GM21528 (cell line): ENCODE measurements at regions not wholly inside any gene's neighbourhood (a gene's known extent, or its start where the extent isn't known, plus 50 kb on each side); places are given as distances from the start of the nearest gene placed in this dataset.
"Not testable (repeated sequence)": the region's sequence is repeated elsewhere in the genome, so short reads cannot be mapped to it uniquely, and the experiment has no call there.

Experiments
- ATAC-seq: cut with Tn5 transposase; IDR thresholded peaks from one replicate; pipeline ENCODE4 v1.9.1; 2021; ENCODE audit warnings: mild to moderate bottlenecking, moderate library complexity; ENCODE audit not compliant: unreplicated experiment, low FRiP score

DNA sequence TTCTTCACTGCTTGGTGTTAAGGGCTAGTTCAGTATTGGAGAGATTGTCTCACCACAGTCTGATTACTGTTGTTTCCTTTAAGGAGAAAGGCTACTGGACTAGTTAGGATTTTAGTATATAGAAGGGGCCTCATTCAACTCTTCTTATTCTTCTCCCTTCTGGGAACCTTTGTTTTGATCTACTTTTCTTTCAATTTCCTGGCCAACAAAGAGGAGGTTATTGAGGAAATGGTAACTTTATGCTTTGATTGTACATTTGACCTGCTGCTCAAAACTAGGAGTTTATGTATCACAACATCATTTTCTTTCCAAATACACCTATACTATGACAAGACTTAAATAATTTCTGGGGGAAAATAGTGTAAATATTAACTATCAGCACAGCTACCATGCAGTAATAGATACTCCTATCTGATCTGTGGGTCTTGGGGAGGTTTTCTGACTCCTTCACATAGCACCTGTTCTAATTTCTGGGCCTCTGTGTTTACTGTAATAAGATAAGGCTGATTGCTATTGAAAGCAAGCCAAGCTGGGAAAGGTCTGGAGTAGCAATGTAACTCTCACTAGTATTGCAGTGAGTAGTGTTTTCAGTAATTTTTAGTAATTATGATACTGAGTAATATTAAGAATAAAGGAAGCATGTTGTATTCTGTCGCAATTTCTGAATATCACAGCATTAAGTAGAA, 395.3 kb downstream of the NUP35 start:
- no peak for ATAC-seq

- ATAC-seq, result no peak
Observed at GRCh38 chr2:183521911-183522310, 397.7 kb downstream of the NUP35 start.

- no peak for ATAC-seq
Observed at GRCh38 chr2:183522489-183523266, 398.4 kb downstream of the NUP35 start.

- ATAC-seq, result peak; percentile 74
Observed at GRCh38 chr2:183530333-183530901, 406.2 kb downstream of the NUP35 start.

- ATAC-seq, result no peak
Observed at GRCh38 chr2:183532514-183532913, 408.3 kb downstream of the NUP35 start.

- no peak for ATAC-seq
Observed at GRCh38 chr2:183533021-183533420, 408.8 kb downstream of the NUP35 start.

DNA sequence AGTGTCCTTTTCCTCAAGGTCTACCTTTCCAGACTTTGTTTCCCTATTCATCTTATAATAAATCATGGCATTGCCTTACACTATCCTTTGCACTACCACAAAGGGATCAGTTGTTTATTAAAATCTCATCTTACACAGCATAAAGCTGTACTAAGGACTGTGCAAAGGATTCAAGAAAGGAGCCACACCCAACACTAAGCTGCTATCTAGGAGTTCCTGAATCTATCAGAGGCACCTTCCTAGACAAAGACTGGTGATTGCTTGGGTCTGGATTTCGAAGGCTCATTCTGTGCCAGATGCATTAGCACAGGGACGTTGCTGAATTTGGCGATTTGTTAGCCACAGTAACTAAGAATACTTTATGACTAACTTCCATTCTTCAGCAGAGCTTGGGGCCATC, 412.0 kb downstream of the NUP35 start:
- ATAC-seq, result no peak

DNA sequence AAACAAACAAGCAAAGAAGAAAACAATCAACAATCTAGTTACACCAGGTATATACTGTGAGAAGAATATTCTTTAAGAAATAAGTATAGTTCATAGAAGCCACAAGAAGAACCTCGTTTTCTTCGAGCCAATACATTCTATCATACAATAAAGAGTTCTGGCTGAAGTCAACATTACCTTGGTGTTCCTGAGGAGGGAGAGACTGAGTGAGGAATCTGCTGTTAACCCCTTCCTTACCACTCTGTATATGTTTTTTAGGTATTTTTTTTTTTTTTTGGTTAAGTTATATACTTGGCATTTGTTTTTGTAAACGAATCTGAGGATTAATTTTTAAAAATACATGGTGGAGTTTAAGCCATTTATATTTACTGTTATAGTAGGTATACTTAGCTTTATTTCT, 412.5 kb downstream of the NUP35 start:
- ATAC-seq, result no peak

GRCh38 chr2:183541766-183542165, 417.5 kb downstream of the NUP35 start:
- ATAC-seq, result no peak

DNA sequence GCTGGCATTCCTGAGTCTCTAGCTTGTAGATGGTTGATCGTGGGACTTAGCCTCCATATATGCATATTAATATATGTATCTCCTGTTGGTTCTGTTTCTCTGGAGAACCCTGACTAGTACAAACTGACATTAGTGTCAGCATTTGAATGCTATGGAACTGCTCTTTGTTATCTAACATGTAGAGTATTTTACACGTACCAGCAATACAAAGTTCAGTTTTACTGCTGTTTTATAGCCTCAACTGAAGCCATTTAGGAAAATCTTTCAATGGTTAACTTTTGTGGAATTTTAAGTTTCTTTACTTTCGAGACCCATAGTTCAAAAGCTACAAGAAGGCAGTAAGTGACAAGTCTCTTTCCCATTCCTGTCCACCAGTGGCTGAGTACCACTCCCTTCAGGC, 418.4 kb downstream of the NUP35 start:
- no peak for ATAC-seq

GRCh38 chr2:183543222-183543621, 419.0 kb downstream of the NUP35 start:
- peak; percentile 26 for ATAC-seq

DNA sequence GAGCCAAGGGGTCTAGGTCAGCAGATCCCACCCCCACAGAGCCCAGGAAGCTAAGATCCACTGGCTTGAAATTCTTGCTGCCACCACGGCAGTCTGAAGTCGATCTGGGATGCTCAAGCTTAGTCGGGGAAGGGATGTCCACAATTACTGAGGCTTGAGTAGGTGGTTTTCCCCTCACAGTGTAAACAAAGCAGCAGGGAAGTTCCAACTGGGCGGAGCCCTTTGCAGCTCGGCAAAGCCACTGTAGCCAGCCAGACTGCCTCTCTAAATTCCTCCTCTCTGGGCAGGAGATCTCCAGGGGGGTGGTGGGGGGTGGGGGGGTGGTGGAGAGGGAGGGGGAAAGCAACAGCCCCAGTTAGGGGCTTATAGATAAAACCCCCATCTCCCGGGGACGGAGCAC, 419.5 kb downstream of the NUP35 start:
- ATAC-seq, result peak; percentile 93

DNA sequence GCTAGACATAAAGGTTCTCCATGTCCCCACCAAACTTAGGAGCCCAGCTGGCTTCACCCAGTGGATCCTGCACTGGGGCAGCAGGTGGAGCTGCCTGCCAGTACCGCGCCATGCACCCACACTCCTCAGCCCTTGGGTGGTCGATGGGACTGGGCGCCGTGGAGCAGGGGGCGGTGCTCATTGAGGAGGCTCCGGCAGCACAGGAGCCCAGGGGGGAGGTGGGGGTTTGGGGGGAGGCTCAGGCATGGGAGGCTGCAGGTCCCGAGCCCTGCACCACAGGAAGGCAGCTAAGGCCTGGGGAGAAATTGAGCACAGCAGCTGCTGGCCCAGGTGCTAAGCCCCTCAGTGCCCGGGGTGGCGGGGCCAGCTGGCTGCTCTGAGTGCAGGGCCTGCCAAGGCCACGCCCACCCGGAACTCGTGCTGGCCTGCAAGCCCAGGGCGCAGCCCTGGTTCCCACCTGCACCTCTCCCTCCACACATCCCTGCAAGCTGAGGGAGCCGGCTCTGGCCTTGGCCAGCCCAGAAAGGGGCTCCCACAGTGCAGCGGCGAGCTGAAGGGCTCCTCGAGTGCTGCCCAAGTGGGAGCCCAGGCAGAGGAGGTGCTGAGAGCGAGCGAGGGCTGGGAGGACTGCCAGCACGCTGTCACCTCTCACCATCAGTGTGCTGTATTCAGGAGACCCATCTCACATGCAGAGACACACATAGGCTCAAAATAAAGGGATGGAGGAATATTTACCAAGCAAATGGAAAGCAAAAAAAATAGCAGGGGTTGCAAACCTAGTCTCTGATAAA, 422.5 kb downstream of the NUP35 start:
- not testable (repeated sequence) for ATAC-seq

- ATAC-seq, result no peak
Observed at GRCh38 chr2:183552716-183553115, 428.5 kb downstream of the NUP35 start.

DNA sequence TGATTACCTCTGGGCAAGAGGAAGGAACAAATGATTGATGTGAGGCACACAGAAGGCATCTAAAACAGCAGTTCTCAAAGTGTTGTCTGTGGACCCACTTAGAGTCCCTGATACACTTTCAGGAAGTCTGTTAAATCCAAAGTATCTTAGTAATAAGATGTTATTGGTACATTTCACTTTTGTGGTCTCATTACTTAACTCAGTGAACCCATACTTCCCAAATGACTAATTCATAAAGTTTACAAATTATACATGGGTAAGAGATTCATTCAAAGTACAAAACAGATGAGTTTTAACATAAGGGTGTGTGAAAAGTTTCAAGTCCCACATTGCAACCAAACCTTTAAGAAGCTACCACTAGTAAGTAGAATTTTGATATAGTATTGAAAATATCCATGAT, 440.5 kb downstream of the NUP35 start:
- ATAC-seq, result no peak

DNA sequence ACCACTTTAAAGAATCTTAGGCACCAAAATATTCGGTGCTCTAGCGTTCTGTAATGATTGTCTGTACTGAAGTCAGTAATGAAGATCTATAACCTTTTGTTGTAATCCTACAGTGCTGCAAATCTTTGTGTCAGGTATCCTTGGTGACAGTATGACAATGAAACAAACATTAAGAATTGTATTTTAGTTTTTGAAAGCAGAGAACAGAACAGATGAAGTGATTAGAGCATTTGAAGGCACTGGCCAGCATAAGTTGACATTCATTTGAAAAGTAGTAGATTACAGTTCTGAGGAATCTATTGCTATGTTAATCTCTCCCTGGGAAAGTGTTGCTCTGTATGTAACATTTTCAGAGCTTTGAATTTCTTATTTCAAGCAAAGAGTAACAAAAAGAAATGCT, 451.2 kb downstream of the NUP35 start:
- ATAC-seq, result no peak

- no peak for ATAC-seq
Observed at GRCh38 chr2:183579686-183580085, 455.4 kb downstream of the NUP35 start.

DNA sequence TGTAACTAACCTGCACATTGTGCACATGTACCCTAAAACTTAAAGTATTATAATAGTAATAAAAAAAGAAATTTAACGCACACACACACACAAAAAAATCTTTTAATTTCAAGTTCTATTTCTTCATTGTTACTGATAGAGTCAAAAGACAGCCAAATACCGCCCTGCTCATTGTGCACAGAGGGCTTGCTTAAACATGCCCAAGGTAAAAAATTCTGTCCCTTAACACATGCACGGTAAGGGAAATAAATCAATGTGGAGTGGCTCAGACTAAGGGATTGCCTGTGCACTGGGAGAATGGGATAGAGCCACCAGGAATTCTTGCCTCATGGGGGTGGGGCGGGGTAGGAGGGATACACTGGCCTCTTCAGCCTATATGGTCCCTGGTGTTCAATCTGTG, 468.0 kb downstream of the NUP35 start:
- no peak for ATAC-seq

- no peak for ATAC-seq
Observed at GRCh38 chr2:183594150-183594549, 469.9 kb downstream of the NUP35 start.

GRCh38 chr2:183597841-183598240, 473.6 kb downstream of the NUP35 start:
- no peak for ATAC-seq

DNA sequence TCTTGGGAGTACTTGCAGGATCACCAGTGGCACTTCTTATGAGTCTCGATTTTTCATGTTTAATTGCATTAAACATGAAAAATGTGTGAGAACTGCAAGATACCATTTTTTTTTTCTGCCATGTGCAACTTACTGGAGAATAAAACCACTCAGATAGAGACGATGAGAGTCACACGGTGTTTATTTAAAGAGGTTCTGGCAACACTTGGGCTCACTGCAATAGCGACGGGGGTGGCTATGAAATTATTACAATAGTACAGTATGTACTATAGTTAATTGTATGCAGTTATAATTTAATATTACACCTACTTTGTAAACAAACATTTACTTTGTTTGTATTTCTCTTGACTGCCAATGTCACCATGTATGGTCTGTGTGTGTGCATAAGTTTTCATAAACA, 479.8 kb downstream of the NUP35 start:
- ATAC-seq, result no peak
